Vagina (tissue), 2 donors: ENCODE measurements at regions not wholly inside any gene's neighbourhood (a gene's known extent, or its start where the extent isn't known, plus 50 kb on each side); places are given as distances from the start of the nearest gene placed in this dataset.

Experiments
- DNase-seq, 2 donors: peaks; one replicate each; pipeline ENCODE4 v3.0.0-alpha.2; 2017; ENCODE audit errors: extremely low spot score in 2 of 2
- H3K27ac ChIP-seq: fragments of 200-600 bp; sonication (generic); one replicate; pipeline ENCODE4 v1.5.1; 2019
- H3K27me3 ChIP-seq: fragments of 200-600 bp; sonication (generic); one replicate; pipeline ENCODE4 v1.5.1; 2019
- H3K36me3 ChIP-seq, 2 donors: fragments of 200-600 bp; sonication (generic); one replicate each; pipeline ENCODE4 v1.5.1; 2017 to 2019
- H3K4me1 ChIP-seq: fragments of 200-600 bp; sonication (generic); one replicate; pipeline ENCODE4 v1.5.1; 2019
- H3K4me3 ChIP-seq, 2 donors: fragments of 200-600 bp; sonication (generic); 1 replicate in 1 of 2; 2 replicates in 1 of 2; pipeline ENCODE4 v1.5.1; 2016 to 2019
- H3K9me3 ChIP-seq: fragments of 200-600 bp; sonication (generic); one replicate; pipeline ENCODE4 v1.5.1; 2019
- CTCF ChIP-seq, 3 experiments: fragments of 450-650 bp in 2 of 3; fragments of 200-600 bp in 1 of 3; sonication (generic) in 1 of 3; IDR thresholded peaks; one replicate each; pipeline ENCODE4 v1.5.1; 2017 to 2019; ENCODE audit warnings: antibody characterized with exemption in 3 of 3, mild to moderate bottlenecking in 2 of 3, moderate library complexity in 2 of 3
- POLR2A ChIP-seq, 2 donors: fragments of 450-650 bp; IDR thresholded peaks; one replicate each; pipeline ENCODE4 v1.6.1; 2017; ENCODE audit warnings: antibody characterized with exemption in 2 of 2, mild to moderate bottlenecking in 2 of 2, moderate library complexity in 2 of 2
- POLR2AphosphoS5 ChIP-seq, 2 donors: sonication (generic); formaldehyde crosslinking; IDR thresholded peaks; one replicate each; pipeline ENCODE4 v1.9.0; 2017; ENCODE audit warnings: antibody characterized with exemption in 2 of 2, mild to moderate bottlenecking in 2 of 2, low read depth in 1 of 2; ENCODE audit not compliant: insufficient read depth in 1 of 2
- intact Hi-C: fragments of 100-400 bp; cut with DNase I; formaldehyde crosslinking; loops from one replicate; pipeline ENCODE4 v1.15.1; 2023

- no peaks in the 10 kb centered on the region for H3K27me3 ChIP-seq
- intact Hi-C loops, result no loop called here
- no peaks in the 10 kb centered on the region for H3K9me3 ChIP-seq
- H3K4me1 ChIP-seq, result no peaks in the 10 kb centered on the region
- no peaks in the 10 kb centered on the region for H3K36me3 ChIP-seq
- TF ChIP-seq POLR2AphosphoS5 (IDR thresholded peaks at IDR 0.05; ENCODE audit: insufficient read depth in 1 of 2, low read depth in 1 of 2) (no peak), CTCF (IDR thresholded peaks at IDR 0.05) (no peak), POLR2A (IDR thresholded peaks at IDR 0.05) (no peak)
- H3K4me3 ChIP-seq, result no peak overlapping the region
- DNase-seq, result no peak
- H3K27ac ChIP-seq, result no peak overlapping the region
Measured at GRCh38 chr13:44195245-44195644, 178.4 kb upstream of the SERP2 start.

- no peak for DNase-seq
Measured at GRCh38 chr13:44196196-44196751, 177.3 kb upstream of the SERP2 start.

DNA sequence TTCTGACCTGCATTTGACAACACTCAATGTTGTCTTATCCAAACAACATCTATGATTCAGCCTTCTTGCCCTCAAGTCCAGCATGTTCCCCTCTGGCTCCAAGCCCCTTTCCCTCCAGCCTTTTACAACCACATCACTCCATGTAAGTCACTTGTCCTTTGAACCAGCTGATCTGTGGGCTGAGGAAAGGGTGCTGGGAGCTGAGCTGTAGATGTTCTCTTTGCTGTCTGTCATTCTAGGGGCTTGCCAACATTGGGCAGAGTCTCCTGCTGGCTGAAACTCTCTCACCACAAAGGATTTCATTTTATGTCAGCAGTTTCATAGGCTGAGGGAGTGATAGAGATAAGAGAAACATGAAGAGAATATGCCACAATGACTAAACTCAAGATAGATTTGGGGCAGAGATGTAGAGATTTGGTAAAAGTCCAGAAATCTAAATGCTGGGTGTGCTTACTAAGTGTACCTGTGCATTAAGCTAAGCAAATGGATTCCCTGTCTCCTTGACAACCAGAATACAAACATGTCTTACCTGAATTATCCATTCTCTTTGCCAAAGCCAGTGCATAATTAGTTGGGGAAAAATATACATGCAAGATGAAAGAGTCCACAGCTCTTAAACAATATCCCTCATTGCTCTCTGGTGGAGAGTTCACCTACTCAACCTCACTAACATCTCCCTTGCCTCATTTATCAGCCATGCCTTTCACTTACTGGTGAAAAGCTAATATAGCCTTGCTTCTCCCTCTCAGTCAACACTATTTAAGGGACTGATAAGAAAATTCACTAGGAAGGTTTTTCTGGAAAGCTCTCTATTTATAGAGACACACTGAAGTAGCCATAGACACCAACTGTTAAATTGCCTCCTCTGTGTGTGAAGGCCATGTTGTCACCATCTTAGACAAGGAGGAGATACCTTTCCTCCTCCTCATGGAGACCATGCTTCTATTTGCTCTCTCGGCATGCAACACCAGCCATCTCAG is 175.5 kb upstream of the SERP2 start:
- Histone ChIP-seq H3K27me3 (no peaks in the 10 kb centered on the region), H3K36me3 (no peaks in the 10 kb centered on the region), H3K4me3 (no peak overlapping the region), H3K4me1 (no peaks in the 10 kb centered on the region), H3K27ac (no peak overlapping the region), H3K9me3 (no peaks in the 10 kb centered on the region)
- TF ChIP-seq CTCF (IDR thresholded peaks at IDR 0.05) (no peak), POLR2A (IDR thresholded peaks at IDR 0.05) (no peak), POLR2AphosphoS5 (IDR thresholded peaks at IDR 0.05; ENCODE audit: insufficient read depth in 1 of 2, low read depth in 1 of 2) (no peak)
- intact Hi-C loops, result no loop called here
- DNase-seq, result no peak

More at GRCh38 chr13:44196196-44196751, 177.3 kb upstream of the SERP2 start:
- H3K4me1 ChIP-seq, result no peaks in the 10 kb centered on the region
- no peak for TF ChIP-seq CTCF (IDR thresholded peaks at IDR 0.05)
- TF ChIP-seq POLR2AphosphoS5 (IDR thresholded peaks at IDR 0.05; ENCODE audit: insufficient read depth in 1 of 2, low read depth in 1 of 2), result no peak
- no peak for TF ChIP-seq POLR2A (IDR thresholded peaks at IDR 0.05)
- H3K36me3 ChIP-seq, result no peaks in the 10 kb centered on the region
- no peaks in the 10 kb centered on the region for H3K27me3 ChIP-seq
- no peaks in the 10 kb centered on the region for H3K9me3 ChIP-seq
- no peak overlapping the region for H3K27ac ChIP-seq
- intact Hi-C loops, result no loop called here
- no peak overlapping the region for H3K4me3 ChIP-seq

GRCh38 chr13:44198826-44199225 is 174.8 kb upstream of the SERP2 start:
- no peak for TF ChIP-seq POLR2A (IDR thresholded peaks at IDR 0.05)
- TF ChIP-seq CTCF (IDR thresholded peaks at IDR 0.05), result no peak
- TF ChIP-seq POLR2AphosphoS5 (IDR thresholded peaks at IDR 0.05; ENCODE audit: insufficient read depth in 1 of 2, low read depth in 1 of 2), result no peak
- Histone ChIP-seq H3K36me3 (no peaks in the 10 kb centered on the region), H3K27ac (no peak overlapping the region), H3K4me1 (no peaks in the 10 kb centered on the region), H3K9me3 (no peaks in the 10 kb centered on the region), H3K4me3 (no peak overlapping the region), H3K27me3 (no peaks in the 10 kb centered on the region)
- DNase-seq, result no peak
- intact Hi-C loops, result no loop called here
